NB4 (cell line): ENCODE measurements at regions not wholly inside any gene's neighbourhood (a gene's known extent, or its start where the extent isn't known, plus 50 kb on each side); places are given as distances from the start of the nearest gene placed in this dataset.

ENCODE experiments used
- CTCF ChIP-seq: IDR thresholded peaks from one replicate; pipeline ENCODE4 v1.5.1; 2012; ENCODE audit warnings: low read depth, low read length
- MAX ChIP-seq: IDR thresholded peaks from 2 replicates; pipeline ENCODE4 v1.6.1; 2011; ENCODE audit warnings: low read depth, low read length
- MYC ChIP-seq: IDR thresholded peaks from 2 replicates; pipeline ENCODE4 v1.6.1; 2011; ENCODE audit warnings: low read depth, low read length
- POLR2A ChIP-seq: IDR thresholded peaks from 2 replicates; pipeline ENCODE4 v1.6.1; 2011; ENCODE audit warnings: mild to moderate bottlenecking; ENCODE audit not compliant: insufficient read length; ENCODE audit errors: extremely low read depth

DNA sequence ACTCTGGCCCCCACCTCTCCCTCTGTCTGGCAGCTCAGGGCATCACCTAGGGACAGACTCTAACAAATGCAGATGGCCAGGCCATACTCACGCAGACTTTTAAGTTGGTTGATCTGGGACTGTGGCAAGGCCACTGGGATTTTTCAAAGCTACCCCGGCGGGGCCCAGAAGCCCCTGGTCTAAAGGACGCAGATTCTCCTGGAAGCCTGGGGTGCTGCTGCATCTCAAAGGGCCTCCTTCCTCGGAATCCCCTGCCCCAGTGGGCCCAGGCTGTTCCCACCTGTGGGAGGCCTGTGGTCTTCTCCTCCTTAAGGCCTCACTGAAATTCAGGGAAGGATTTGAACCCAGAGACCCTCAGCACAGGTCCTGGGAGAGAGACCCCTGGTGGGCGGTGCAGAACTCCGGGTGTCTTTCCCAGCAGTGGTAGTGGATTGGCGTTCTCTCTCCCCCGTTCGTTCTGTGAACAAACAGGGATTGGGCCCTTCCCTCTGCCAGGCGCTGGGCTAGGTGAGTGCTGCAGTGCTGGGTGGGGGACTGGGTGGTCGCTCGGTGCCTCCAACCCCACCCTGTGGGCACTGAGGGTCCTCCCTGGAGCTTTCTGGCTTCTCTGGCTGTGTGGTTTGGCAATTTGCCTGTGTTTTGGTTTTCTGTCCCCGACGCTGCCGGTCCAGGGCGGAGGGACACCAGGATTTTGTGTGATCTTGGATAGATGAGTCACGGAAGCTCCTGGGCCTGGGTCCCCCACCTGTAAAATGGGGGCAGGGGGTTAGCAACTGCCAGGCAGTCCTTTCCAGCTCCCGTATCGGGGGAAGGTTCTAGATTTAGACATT, 160.5 kb upstream of the GSE1 start:
- peak; percentile 7 for TF ChIP-seq CTCF
- no peak for TF ChIP-seq POLR2A
- TF ChIP-seq MAX, result no peak
- TF ChIP-seq MYC, result no peak
